ENCODE measurements at regions not wholly inside any gene's neighbourhood (a gene's known extent, or its start where the extent isn't known, plus 50 kb on each side); places are given as distances from the start of the nearest gene placed in this dataset.

GRCh38 chr13:76756451-76756850 lies 129.8 kb downstream of the KCTD12 start:
- H2BK15ac ChIP-seq (ENCODE audit: low read length), result no peak overlapping the region
- no peak overlapping the region for H2BK20ac ChIP-seq (ENCODE audit: low read length)
- H3K23ac ChIP-seq (ENCODE audit: insufficient read length), result no peak overlapping the region
- H2BK5ac ChIP-seq (ENCODE audit: low read depth, low read length), result no peak overlapping the region
- no peak overlapping the region for H3K9ac ChIP-seq (replicated peaks in 1 of 4; ENCODE audit: extremely low read depth in 1 of 4, low read depth in 3 of 4, low read length in 3 of 4)
- no peak overlapping the region for H2BK12ac ChIP-seq (ENCODE audit: low read depth, low read length)
- H3K27ac ChIP-seq (ENCODE audit: low read depth, low read length), result no peak overlapping the region
- H4K8ac ChIP-seq (ENCODE audit: extremely low read depth, insufficient read depth, low read length), result no peak overlapping the region
- ChIA-PET POLR2A (ENCODE audit: partially characterized antibody) (no interaction called here), CTCF (ENCODE audit: partially characterized antibody) (no interaction called here)
- H3K4me2 ChIP-seq (ENCODE audit: insufficient read depth in 1 of 2, low read depth in 2 of 2, low read length in 2 of 2), result no peak overlapping the region
- no peaks in the 10 kb centered on the region for H3K79me1 ChIP-seq (ENCODE audit: low read depth, low read length)
- no peak overlapping the region for H3K4ac ChIP-seq (replicated peaks; ENCODE audit: insufficient read length, low read depth, low read length)
- FAIRE-seq (no peak), DNase-seq (ENCODE audit: low read depth in 1 of 2, low spot score in 2 of 2) (no peak)
- no peaks in the 10 kb centered on the region for H3K4me1 ChIP-seq (replicated peaks in 1 of 4; ENCODE audit: control insufficient read depth in 3 of 4, insufficient read depth in 4 of 4, low read length in 3 of 4)
- H3K36me3 ChIP-seq (ENCODE audit: control insufficient read depth in 2 of 4, insufficient read depth in 4 of 4, low read length in 3 of 4), result no peaks in the 10 kb centered on the region
- no peak overlapping the region for H2AK5ac ChIP-seq (ENCODE audit: low read depth, low read length)
- H3K27me3 ChIP-seq (replicated peaks in 1 of 4; ENCODE audit: control insufficient read depth in 3 of 4, extremely low read depth in 1 of 4, insufficient read depth in 3 of 4, low read length in 3 of 4), result no peaks in the 10 kb centered on the region
- H3K4me3 ChIP-seq (ENCODE audit: extremely low read depth in 1 of 4, insufficient read depth in 2 of 4, low read depth in 3 of 4, low read length in 4 of 4), result no peak overlapping the region
- H4K5ac ChIP-seq (ENCODE audit: insufficient read length, low read depth, low read length), result no peak overlapping the region
- no peak overlapping the region for H2AFZ ChIP-seq (ENCODE audit: low read length)
- no peaks in the 10 kb centered on the region for H3K79me2 ChIP-seq (ENCODE audit: control insufficient read depth in 1 of 2, insufficient read depth in 2 of 2, low read length in 2 of 2)
- H2BK120ac ChIP-seq (replicated peaks; ENCODE audit: low read depth, low read length), result no peak overlapping the region
- no peak overlapping the region for H3K14ac ChIP-seq (ENCODE audit: insufficient read length)
- H3K23me2 ChIP-seq (ENCODE audit: low read depth, low read length), result no peaks in the 10 kb centered on the region
- H3K9me3 ChIP-seq (ENCODE audit: insufficient read depth in 2 of 2, low read depth in 1 of 2, low read length in 1 of 2), result no peaks in the 10 kb centered on the region
- H4K20me1 ChIP-seq (replicated peaks in 1 of 2; ENCODE audit: control insufficient read depth in 1 of 2, insufficient read depth in 2 of 2, low read length in 2 of 2), result no peaks in the 10 kb centered on the region
- no peak overlapping the region for H4K91ac ChIP-seq (replicated peaks; ENCODE audit: insufficient read length, low read length)
- 81% methylated on average over 2 of the region's 2 CpGs; no CpG with 5 or more reads in 1 of the 2 experiments for WGBS, 2 experiments (ENCODE audit: extremely low coverage in 1 of 2, insufficient coverage in 1 of 2, insufficient read length in 1 of 2, insufficient replicate concordance in 2 of 2, low coverage in 1 of 2, low lambda C conversion rate in 2 of 2, missing lambda C conversion rate in 1 of 2)
- H3K56ac ChIP-seq (replicated peaks; ENCODE audit: insufficient read length, low read depth, low read length), result no peak overlapping the region
- no peak overlapping the region for H3K18ac ChIP-seq (ENCODE audit: extremely low read depth, low read length)
- no peak for TF ChIP-seq EZH2 (IDR thresholded peaks at IDR 0.05; ENCODE audit: low read depth, low read length, severe bottlenecking)
- TF ChIP-seq ATF3 (IDR thresholded peaks at IDR 0.05; ENCODE audit: insufficient read depth, low read depth, low read length), result no peak
- no peak for TF ChIP-seq CTCF (IDR thresholded peaks at IDR 0.05; ENCODE audit: control extremely low read depth in 1 of 3, insufficient read depth in 1 of 3, low read depth in 1 of 3, low read length in 3 of 3)
- no peak for TF ChIP-seq GTF2F1 (IDR thresholded peaks at IDR 0.05; ENCODE audit: borderline replicate concordance, low read depth, low read length)
- TF ChIP-seq USF2 (IDR thresholded peaks at IDR 0.05; ENCODE audit: low read length), result no peak
- no peak for TF ChIP-seq JUN (IDR thresholded peaks at IDR 0.05; ENCODE audit: low read depth, low read length)
- TF ChIP-seq FOSL1 (IDR thresholded peaks at IDR 0.05; ENCODE audit: insufficient read depth, low read depth, low read length), result no peak
- TF ChIP-seq KDM5A (IDR thresholded peaks at IDR 0.05; ENCODE audit: low read length), result no peak
- no peak for TF ChIP-seq CBX8 (IDR thresholded peaks at IDR 0.05; ENCODE audit: borderline replicate concordance, low read depth, low read length)
- no peak for TF ChIP-seq POLR2AphosphoS5 (IDR thresholded peaks at IDR 0.05; ENCODE audit: low read depth, low read length)

Measured in H1 (cell line).